HG03439 (cell line): ENCODE measurements at regions not wholly inside any gene's neighbourhood (a gene's known extent, or its start where the extent isn't known, plus 50 kb on each side); places are given as distances from the start of the nearest gene placed in this dataset.

Experiments used
- ATAC-seq: cut with Tn5 transposase; IDR thresholded peaks from one replicate; pipeline ENCODE4 v1.9.1; 2021; ENCODE audit warnings: mild to moderate bottlenecking, moderate library complexity; ENCODE audit not compliant: unreplicated experiment

- ATAC-seq: no peak
Observed at GRCh38 chr4:156596706-156597329, 374.8 kb downstream of the PDGFC start.

GRCh38 chr4:156596026-156596425 lies 375.6 kb downstream of the PDGFC start:
- no peak for ATAC-seq

- no peak for ATAC-seq
Observed at GRCh38 chr4:156595041-156595440, 376.6 kb downstream of the PDGFC start.

GRCh38 chr4:156594624-156595023 lies 377.0 kb downstream of the PDGFC start:
- no peak for ATAC-seq

- ATAC-seq: no peak
Observed at GRCh38 chr4:156593464-156593863, 378.1 kb downstream of the PDGFC start.

- ATAC-seq: no peak
Observed at GRCh38 chr4:156591679-156592078, 379.9 kb downstream of the PDGFC start.

- ATAC-seq: no peak
Observed at GRCh38 chr4:156584100-156584499, 387.5 kb downstream of the PDGFC start.

GRCh38 chr4:156583265-156583664 lies 388.3 kb downstream of the PDGFC start:
- no peak for ATAC-seq

- ATAC-seq: no peak
Observed at GRCh38 chr4:156581282-156582063, 390.1 kb downstream of the PDGFC start.

- ATAC-seq: no peak
Observed at GRCh38 chr4:156578713-156579112, 392.9 kb downstream of the PDGFC start.

GRCh38 chr4:156578005-156578404 lies 393.6 kb downstream of the PDGFC start:
- no peak for ATAC-seq

- ATAC-seq: no peak
Observed at GRCh38 chr4:156576946-156577345, 394.7 kb downstream of the PDGFC start.

- ATAC-seq: no peak
Observed at GRCh38 chr4:156575430-156576073, 396.0 kb downstream of the PDGFC start.

GRCh38 chr4:156571146-156571545 lies 400.5 kb downstream of the PDGFC start:
- no peak for ATAC-seq

- ATAC-seq: no peak
Observed at GRCh38 chr4:156569535-156569934, 402.1 kb downstream of the PDGFC start.

GRCh38 chr4:156568484-156568883 lies 403.1 kb downstream of the PDGFC start:
- no peak for ATAC-seq

- ATAC-seq: no peak
Observed at GRCh38 chr4:156568041-156568440, 403.6 kb downstream of the PDGFC start.

- no peak for ATAC-seq
Observed at GRCh38 chr4:156560701-156561100, 410.9 kb downstream of the PDGFC start.

GRCh38 chr4:156559346-156559745 lies 412.3 kb downstream of the PDGFC start:
- no peak for ATAC-seq

- no peak for ATAC-seq
Observed at GRCh38 chr4:156558373-156559025, 413.1 kb downstream of the PDGFC start.

- ATAC-seq: no peak
Observed at GRCh38 chr4:156557920-156558319, 413.7 kb downstream of the PDGFC start.

- ATAC-seq: no peak
Observed at GRCh38 chr4:156556336-156556735, 415.3 kb downstream of the PDGFC start.
